ENCODE measurements at regions not wholly inside any gene's neighbourhood (a gene's known extent, or its start where the extent isn't known, plus 50 kb on each side); places are given as distances from the start of the nearest gene placed in this dataset.

- H3K14ac ChIP-seq (ENCODE audit: insufficient read length) = no peak overlapping the region
- no peaks in the 10 kb centered on the region for H3K9me3 ChIP-seq (ENCODE audit: insufficient read depth in 2 of 2, low read depth in 1 of 2, low read length in 1 of 2)
- no peaks in the 10 kb centered on the region for H3K4me1 ChIP-seq (replicated peaks in 1 of 4; ENCODE audit: control insufficient read depth in 3 of 4, insufficient read depth in 4 of 4, low read length in 3 of 4)
- H4K20me1 ChIP-seq (replicated peaks in 1 of 2; ENCODE audit: control insufficient read depth in 1 of 2, insufficient read depth in 2 of 2, low read length in 2 of 2) = no peaks in the 10 kb centered on the region
- H4K5ac ChIP-seq (ENCODE audit: insufficient read length, low read depth, low read length) = no peak overlapping the region
- no peak overlapping the region for H3K9ac ChIP-seq (replicated peaks in 1 of 4; ENCODE audit: extremely low read depth in 1 of 4, low read depth in 3 of 4, low read length in 3 of 4)
- no peak overlapping the region for H3K23ac ChIP-seq (ENCODE audit: insufficient read length)
- no peak overlapping the region for H4K91ac ChIP-seq (replicated peaks; ENCODE audit: insufficient read length, low read length)
- H3K4ac ChIP-seq (replicated peaks; ENCODE audit: insufficient read length, low read depth, low read length) = no peak overlapping the region
- H3K36me3 ChIP-seq (ENCODE audit: control insufficient read depth in 2 of 4, insufficient read depth in 4 of 4, low read length in 3 of 4) = no peaks in the 10 kb centered on the region
- no peaks in the 10 kb centered on the region for H3K79me1 ChIP-seq (ENCODE audit: low read depth, low read length)
- no peak overlapping the region for H3K27ac ChIP-seq (ENCODE audit: low read depth, low read length)
- no peak overlapping the region for H4K8ac ChIP-seq (ENCODE audit: extremely low read depth, insufficient read depth, low read length)
- H3K18ac ChIP-seq (ENCODE audit: extremely low read depth, low read length) = no peak overlapping the region
- no peaks in the 10 kb centered on the region for H3K23me2 ChIP-seq (ENCODE audit: low read depth, low read length)
- no peaks in the 10 kb centered on the region for H3K79me2 ChIP-seq (ENCODE audit: control insufficient read depth in 1 of 2, insufficient read depth in 2 of 2, low read length in 2 of 2)
- no peak overlapping the region for H2BK20ac ChIP-seq (ENCODE audit: low read length)
- DNase-seq (ENCODE audit: low read depth in 1 of 2, low spot score in 2 of 2) (no peak), FAIRE-seq (no peak)
- H2AFZ ChIP-seq (ENCODE audit: low read length) = no peak overlapping the region
- H2AK5ac ChIP-seq (ENCODE audit: low read depth, low read length) = no peak overlapping the region
- H3K56ac ChIP-seq (replicated peaks; ENCODE audit: insufficient read length, low read depth, low read length) = no peak overlapping the region
- H2BK120ac ChIP-seq (replicated peaks; ENCODE audit: low read depth, low read length) = no peak overlapping the region
- H3K4me2 ChIP-seq (ENCODE audit: insufficient read depth in 1 of 2, low read depth in 2 of 2, low read length in 2 of 2) = no peak overlapping the region
- POLR2A ChIA-PET (ENCODE audit: partially characterized antibody) = no interaction called here
- no peak overlapping the region for H2BK5ac ChIP-seq (ENCODE audit: low read depth, low read length)
- no peak overlapping the region for H2BK12ac ChIP-seq (ENCODE audit: low read depth, low read length)
- WGBS, 2 experiments (ENCODE audit: extremely low coverage in 1 of 2, insufficient coverage in 1 of 2, insufficient read length in 1 of 2, insufficient replicate concordance in 2 of 2, low coverage in 1 of 2, low lambda C conversion rate in 2 of 2, missing lambda C conversion rate in 1 of 2) = 87% methylated on average over 2 of the region's 3 CpGs; no CpG with 5 or more reads in 1 of the 2 experiments
- CTCF ChIA-PET (ENCODE audit: partially characterized antibody) = no interaction called here
- H3K4me3 ChIP-seq (ENCODE audit: extremely low read depth in 1 of 4, insufficient read depth in 2 of 4, low read depth in 3 of 4, low read length in 4 of 4) = no peak overlapping the region
- no peaks in the 10 kb centered on the region for H3K27me3 ChIP-seq (replicated peaks in 1 of 4; ENCODE audit: control insufficient read depth in 3 of 4, extremely low read depth in 1 of 4, insufficient read depth in 3 of 4, low read length in 3 of 4)
- no peak overlapping the region for H2BK15ac ChIP-seq (ENCODE audit: low read length)
- TF ChIP-seq JUN (IDR thresholded peaks at IDR 0.05; ENCODE audit: low read depth, low read length) (no peak), POLR2AphosphoS5 (IDR thresholded peaks at IDR 0.05; ENCODE audit: low read depth, low read length) (no peak), TAF7 (optimal IDR thresholded peaks at IDR 0.05; ENCODE audit: borderline replicate concordance, low read depth, low read length) (no peak), POU5F1 (IDR thresholded peaks at IDR 0.05; ENCODE audit: low read depth, low read length) (no peak), CHD1 (IDR thresholded peaks at IDR 0.05; ENCODE audit: low read depth, low read length) (no peak), SIN3A (conservative IDR thresholded peaks at IDR 0.05 in 1 of 2, IDR thresholded peaks at IDR 0.05 in 1 of 2; ENCODE audit: low read depth in 1 of 2, low read length in 2 of 2) (no peak), CTBP2 (IDR thresholded peaks at IDR 0.05; ENCODE audit: borderline replicate concordance, insufficient read depth, insufficient read length, low read length) (no peak), EZH2 (IDR thresholded peaks at IDR 0.05; ENCODE audit: low read depth, low read length, severe bottlenecking) (no peak), ATF2 (IDR thresholded peaks at IDR 0.05; ENCODE audit: low read length) (no peak)
- TF ChIP-seq, protein P1, sequence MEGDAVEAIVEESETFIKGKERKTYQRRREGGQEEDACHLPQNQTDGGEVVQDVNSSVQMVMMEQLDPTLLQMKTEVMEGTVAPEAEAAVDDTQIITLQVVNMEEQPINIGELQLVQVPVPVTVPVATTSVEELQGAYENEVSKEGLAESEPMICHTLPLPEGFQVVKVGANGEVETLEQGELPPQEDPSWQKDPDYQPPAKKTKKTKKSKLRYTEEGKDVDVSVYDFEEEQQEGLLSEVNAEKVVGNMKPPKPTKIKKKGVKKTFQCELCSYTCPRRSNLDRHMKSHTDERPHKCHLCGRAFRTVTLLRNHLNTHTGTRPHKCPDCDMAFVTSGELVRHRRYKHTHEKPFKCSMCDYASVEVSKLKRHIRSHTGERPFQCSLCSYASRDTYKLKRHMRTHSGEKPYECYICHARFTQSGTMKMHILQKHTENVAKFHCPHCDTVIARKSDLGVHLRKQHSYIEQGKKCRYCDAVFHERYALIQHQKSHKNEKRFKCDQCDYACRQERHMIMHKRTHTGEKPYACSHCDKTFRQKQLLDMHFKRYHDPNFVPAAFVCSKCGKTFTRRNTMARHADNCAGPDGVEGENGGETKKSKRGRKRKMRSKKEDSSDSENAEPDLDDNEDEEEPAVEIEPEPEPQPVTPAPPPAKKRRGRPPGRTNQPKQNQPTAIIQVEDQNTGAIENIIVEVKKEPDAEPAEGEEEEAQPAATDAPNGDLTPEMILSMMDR (IDR thresholded peaks at IDR 0.05; ENCODE audit: control extremely low read depth in 1 of 3, insufficient read depth in 1 of 3, low read depth in 1 of 3, low read length in 3 of 3) = no peak
Observed at GRCh38 chr2:106257830-106258229, 63.7 kb upstream of the UXS1 start.
